ENCODE measurements at regions not wholly inside any gene's neighbourhood (a gene's known extent, or its start where the extent isn't known, plus 50 kb on each side); places are given as distances from the start of the nearest gene placed in this dataset.

- Histone ChIP-seq H3K27ac (ENCODE audit: low read depth, low read length) (peak overlapping the region; percentile 84), H3K27me3 (ENCODE audit: insufficient read depth, low read length) (no peaks in the 10 kb centered on the region), H2AFZ (ENCODE audit: low read length, unreplicated experiment) (peak overlapping the region; percentile 36), H3K79me2 (ENCODE audit: control insufficient read depth, insufficient read depth, low read length, unreplicated experiment) (no peaks in the 10 kb centered on the region), H3K4me1 (ENCODE audit: control insufficient read depth, insufficient read depth, low read length, unreplicated experiment) (peaks cover 27% of the 10 kb centered on the region), H3K36me3 (ENCODE audit: insufficient read depth, low read length) (no peaks in the 10 kb centered on the region), H3K4me3 (ENCODE audit: low read depth, low read length) (no peak overlapping the region)
Observed at GRCh38 chr15:37773111-37773860, 161.2 kb upstream of the TMCO5A start.

- Histone ChIP-seq H2AFZ (ENCODE audit: low read length, unreplicated experiment) (no peak overlapping the region), H3K27me3 (ENCODE audit: insufficient read depth, low read length) (no peaks in the 10 kb centered on the region), H3K79me2 (ENCODE audit: control insufficient read depth, insufficient read depth, low read length, unreplicated experiment) (no peaks in the 10 kb centered on the region), H3K4me3 (ENCODE audit: low read depth, low read length) (no peak overlapping the region), H3K27ac (ENCODE audit: low read depth, low read length) (no peak overlapping the region), H3K36me3 (ENCODE audit: insufficient read depth, low read length) (no peaks in the 10 kb centered on the region), H3K4me1 (ENCODE audit: control insufficient read depth, insufficient read depth, low read length, unreplicated experiment) (peaks cover 27% of the 10 kb centered on the region)
Observed at GRCh38 chr15:37774961-37775360, 159.5 kb upstream of the TMCO5A start.

DNA sequence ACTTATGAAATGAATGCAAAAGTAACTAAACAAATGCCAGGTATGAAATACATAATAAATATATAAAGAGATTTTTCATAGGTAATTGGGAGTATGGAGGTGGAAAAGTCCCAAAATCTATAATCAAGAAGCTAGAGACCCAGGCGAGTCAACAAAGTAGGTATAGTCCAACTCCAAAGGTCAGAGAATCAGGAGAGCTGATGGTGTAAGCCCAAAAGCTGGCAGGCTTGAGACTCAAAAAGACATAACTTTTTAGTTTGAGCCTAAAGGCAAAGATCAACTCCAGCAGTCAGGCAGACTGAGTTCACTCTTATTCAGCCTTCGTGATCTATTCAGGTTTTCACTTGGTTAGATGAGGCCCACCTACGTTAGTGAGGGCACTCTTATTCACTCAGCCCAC lies 157.4 kb upstream of the TMCO5A start:
- H3K27ac ChIP-seq (ENCODE audit: low read depth, low read length): no peak overlapping the region

DNA sequence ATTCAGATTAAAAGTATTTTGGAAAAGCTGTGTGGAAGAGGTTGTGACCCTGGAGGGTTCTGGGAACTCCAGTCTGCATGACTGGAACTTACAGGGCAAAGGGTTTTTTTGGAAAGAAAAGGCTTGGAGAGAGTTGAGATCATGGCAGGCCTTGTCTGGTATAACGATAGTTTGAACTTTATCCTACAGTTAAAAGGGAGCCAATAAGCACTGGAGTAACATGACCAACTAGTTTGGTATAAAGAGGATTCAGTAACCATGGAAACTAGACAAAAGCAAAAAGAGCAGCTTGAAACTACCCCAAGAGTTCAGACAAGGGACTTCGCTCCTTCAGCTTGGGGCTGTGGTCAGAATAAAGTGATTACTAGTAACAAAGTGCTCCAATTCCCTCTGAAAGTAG lies 151.2 kb upstream of the TMCO5A start:
- Histone ChIP-seq H3K4me1 (ENCODE audit: control insufficient read depth, insufficient read depth, low read length, unreplicated experiment) (no peaks in the 10 kb centered on the region), H3K4me3 (ENCODE audit: low read depth, low read length) (no peak overlapping the region), H3K27me3 (ENCODE audit: insufficient read depth, low read length) (no peaks in the 10 kb centered on the region), H3K27ac (ENCODE audit: low read depth, low read length) (no peak overlapping the region), H2AFZ (ENCODE audit: low read length, unreplicated experiment) (no peak overlapping the region), H3K79me2 (ENCODE audit: control insufficient read depth, insufficient read depth, low read length, unreplicated experiment) (no peaks in the 10 kb centered on the region), H3K36me3 (ENCODE audit: insufficient read depth, low read length) (no peaks in the 10 kb centered on the region)

More for the DNA sequence above, 157.4 kb upstream of the TMCO5A start:
- Histone ChIP-seq H3K27me3 (ENCODE audit: insufficient read depth, low read length) (no peaks in the 10 kb centered on the region), H3K36me3 (ENCODE audit: insufficient read depth, low read length) (no peaks in the 10 kb centered on the region), H2AFZ (ENCODE audit: low read length, unreplicated experiment) (no peak overlapping the region), H3K4me1 (ENCODE audit: control insufficient read depth, insufficient read depth, low read length, unreplicated experiment) (peaks cover 19% of the 10 kb centered on the region), H3K4me3 (ENCODE audit: low read depth, low read length) (no peak overlapping the region), H3K79me2 (ENCODE audit: control insufficient read depth, insufficient read depth, low read length, unreplicated experiment) (no peaks in the 10 kb centered on the region)

- no peak overlapping the region for H3K4me3 ChIP-seq (ENCODE audit: low read depth, low read length)
- no peaks in the 10 kb centered on the region for H3K27me3 ChIP-seq (ENCODE audit: insufficient read depth, low read length)
- H3K27ac ChIP-seq (ENCODE audit: low read depth, low read length): no peak overlapping the region
- H2AFZ ChIP-seq (ENCODE audit: low read length, unreplicated experiment): no peak overlapping the region
- peaks cover 15% of the 10 kb centered on the region for H3K4me1 ChIP-seq (ENCODE audit: control insufficient read depth, insufficient read depth, low read length, unreplicated experiment)
- H3K36me3 ChIP-seq (ENCODE audit: insufficient read depth, low read length): no peaks in the 10 kb centered on the region
- no peaks in the 10 kb centered on the region for H3K79me2 ChIP-seq (ENCODE audit: control insufficient read depth, insufficient read depth, low read length, unreplicated experiment)
Observed at GRCh38 chr15:37788330-37788729, 146.1 kb upstream of the TMCO5A start.

GRCh38 chr15:37788767-37789396 lies 145.6 kb upstream of the TMCO5A start:
- no peaks in the 10 kb centered on the region for H3K36me3 ChIP-seq (ENCODE audit: insufficient read depth, low read length)
- H3K27me3 ChIP-seq (ENCODE audit: insufficient read depth, low read length): no peaks in the 10 kb centered on the region
- H2AFZ ChIP-seq (ENCODE audit: low read length, unreplicated experiment): no peak overlapping the region
- H3K79me2 ChIP-seq (ENCODE audit: control insufficient read depth, insufficient read depth, low read length, unreplicated experiment): no peaks in the 10 kb centered on the region
- no peak overlapping the region for H3K27ac ChIP-seq (ENCODE audit: low read depth, low read length)
- H3K4me1 ChIP-seq (ENCODE audit: control insufficient read depth, insufficient read depth, low read length, unreplicated experiment): peaks cover 15% of the 10 kb centered on the region
- H3K4me3 ChIP-seq (ENCODE audit: low read depth, low read length): no peak overlapping the region; the same call in 1 of the 2 replicates

- H3K4me3 ChIP-seq (ENCODE audit: low read depth, low read length): peak overlapping the region; percentile 29; the same call in 1 of the 2 replicates
- peak overlapping the region; percentile 85 for H2AFZ ChIP-seq (ENCODE audit: low read length, unreplicated experiment)
Observed at GRCh38 chr15:37789397-37789786, 145.0 kb upstream of the TMCO5A start.

GRCh38 chr15:37789881-37790280 lies 144.6 kb upstream of the TMCO5A start:
- Histone ChIP-seq H3K27ac (ENCODE audit: low read depth, low read length) (peak overlapping the region; percentile 48), H3K79me2 (ENCODE audit: control insufficient read depth, insufficient read depth, low read length, unreplicated experiment) (no peaks in the 10 kb centered on the region), H3K4me3 (ENCODE audit: low read depth, low read length) (peak overlapping the region; percentile 29; the same call in 1 of the 2 replicates), H2AFZ (ENCODE audit: low read length, unreplicated experiment) (peak overlapping the region; percentile 85), H3K27me3 (ENCODE audit: insufficient read depth, low read length) (no peaks in the 10 kb centered on the region), H3K4me1 (ENCODE audit: control insufficient read depth, insufficient read depth, low read length, unreplicated experiment) (peaks cover 15% of the 10 kb centered on the region), H3K36me3 (ENCODE audit: insufficient read depth, low read length) (no peaks in the 10 kb centered on the region)

More at GRCh38 chr15:37789397-37789786, 145.0 kb upstream of the TMCO5A start:
- peaks cover 15% of the 10 kb centered on the region for H3K4me1 ChIP-seq (ENCODE audit: control insufficient read depth, insufficient read depth, low read length, unreplicated experiment)
- no peaks in the 10 kb centered on the region for H3K27me3 ChIP-seq (ENCODE audit: insufficient read depth, low read length)
- peak overlapping the region; percentile 48 for H3K27ac ChIP-seq (ENCODE audit: low read depth, low read length)
- no peaks in the 10 kb centered on the region for H3K79me2 ChIP-seq (ENCODE audit: control insufficient read depth, insufficient read depth, low read length, unreplicated experiment)
- H3K36me3 ChIP-seq (ENCODE audit: insufficient read depth, low read length): no peaks in the 10 kb centered on the region

DNA sequence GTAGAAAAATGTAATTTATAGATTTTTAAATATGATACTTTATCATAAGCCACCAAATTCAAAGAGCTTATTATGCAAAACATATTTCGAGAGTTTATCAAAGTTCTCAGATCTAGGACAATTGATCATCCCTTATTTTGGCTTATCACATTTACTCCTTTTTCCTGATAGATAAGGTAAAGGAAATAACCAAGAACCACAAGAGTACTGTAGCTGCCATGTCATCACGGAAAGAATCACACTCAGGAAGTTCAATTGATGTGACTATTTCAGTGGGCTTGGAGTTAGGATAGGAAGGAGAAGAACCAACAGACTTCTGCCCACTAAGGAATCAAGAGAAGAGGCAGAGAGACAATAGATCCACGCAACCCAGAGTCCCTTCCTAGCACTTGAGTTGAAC lies 142.7 kb upstream of the TMCO5A start:
- Histone ChIP-seq H3K79me2 (ENCODE audit: control insufficient read depth, insufficient read depth, low read length, unreplicated experiment) (no peaks in the 10 kb centered on the region), H2AFZ (ENCODE audit: low read length, unreplicated experiment) (no peak overlapping the region), H3K27ac (ENCODE audit: low read depth, low read length) (no peak overlapping the region)

GRCh38 chr15:37792351-37792750 lies 142.1 kb upstream of the TMCO5A start:
- Histone ChIP-seq H3K36me3 (ENCODE audit: insufficient read depth, low read length) (no peaks in the 10 kb centered on the region), H3K27me3 (ENCODE audit: insufficient read depth, low read length) (no peaks in the 10 kb centered on the region), H3K79me2 (ENCODE audit: control insufficient read depth, insufficient read depth, low read length, unreplicated experiment) (no peaks in the 10 kb centered on the region), H2AFZ (ENCODE audit: low read length, unreplicated experiment) (no peak overlapping the region), H3K27ac (ENCODE audit: low read depth, low read length) (no peak overlapping the region), H3K4me1 (ENCODE audit: control insufficient read depth, insufficient read depth, low read length, unreplicated experiment) (peaks cover 15% of the 10 kb centered on the region), H3K4me3 (ENCODE audit: low read depth, low read length) (no peak overlapping the region)

More for the DNA sequence above, 142.7 kb upstream of the TMCO5A start:
- H3K4me1 ChIP-seq (ENCODE audit: control insufficient read depth, insufficient read depth, low read length, unreplicated experiment): peaks cover 15% of the 10 kb centered on the region
- no peaks in the 10 kb centered on the region for H3K36me3 ChIP-seq (ENCODE audit: insufficient read depth, low read length)
- H3K27me3 ChIP-seq (ENCODE audit: insufficient read depth, low read length): no peaks in the 10 kb centered on the region
- H3K4me3 ChIP-seq (ENCODE audit: low read depth, low read length): no peak overlapping the region

DNA sequence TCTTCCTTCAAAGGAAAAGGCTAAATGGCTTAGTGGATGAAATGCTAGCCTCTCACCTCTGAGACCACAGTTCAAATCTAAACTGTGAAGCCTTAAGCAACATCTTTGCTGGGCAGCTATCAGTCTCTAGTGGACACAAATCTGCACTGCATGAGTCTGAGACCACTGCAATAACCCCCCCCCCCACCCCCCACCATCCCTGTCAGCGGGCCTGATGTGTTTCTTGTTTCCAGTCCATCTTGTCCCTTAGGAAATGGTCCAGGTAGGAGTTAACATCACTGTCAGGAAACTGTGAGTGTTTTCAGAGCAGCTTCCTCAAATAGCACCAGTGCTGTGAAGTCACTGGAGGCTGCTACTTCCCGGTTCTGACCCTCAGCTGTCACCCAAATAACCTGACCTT lies 140.6 kb upstream of the TMCO5A start:
- Histone ChIP-seq H3K27me3 (ENCODE audit: insufficient read depth, low read length) (no peaks in the 10 kb centered on the region), H3K79me2 (ENCODE audit: control insufficient read depth, insufficient read depth, low read length, unreplicated experiment) (no peaks in the 10 kb centered on the region), H3K27ac (ENCODE audit: low read depth, low read length) (no peak overlapping the region), H3K4me1 (ENCODE audit: control insufficient read depth, insufficient read depth, low read length, unreplicated experiment) (peaks cover 15% of the 10 kb centered on the region), H3K36me3 (ENCODE audit: insufficient read depth, low read length) (no peaks in the 10 kb centered on the region), H3K4me3 (ENCODE audit: low read depth, low read length) (no peak overlapping the region), H2AFZ (ENCODE audit: low read length, unreplicated experiment) (no peak overlapping the region)

Measured in ACC112 (cell line).